NCI-H774 (cell line): ENCODE measurements at regions not wholly inside any gene's neighbourhood (a gene's known extent, or its start where the extent isn't known, plus 50 kb on each side); places are given as distances from the start of the nearest gene placed in this dataset.
"Not testable (repeated sequence)": the region's sequence is repeated elsewhere in the genome, so short reads cannot be mapped to it uniquely, and the experiment has no call there.

ENCODE experiments used
- DNase-seq: peaks from one replicate; lab custom pipeline; 2025; lab: John Stamatoyannopoulos, UW

- DNase-seq: no peak
These were observed 1611.2 kb downstream of the PCDH18 start for GRCh38 chr4:135921081-135921480.

GRCh38 chr4:135917011-135917410 is 1615.3 kb downstream of the PCDH18 start:
- DNase-seq: no peak

GRCh38 chr4:135900956-135901355 is 1631.3 kb downstream of the PCDH18 start:
- DNase-seq: no peak

GRCh38 chr4:135864304-135864703 is 1662.7 kb upstream of the PABPC4L start:
- DNase-seq: not testable (repeated sequence)

- no peak for DNase-seq
These were observed 1639.2 kb upstream of the PABPC4L start for GRCh38 chr4:135840781-135841180.

GRCh38 chr4:135839712-135840111 is 1638.1 kb upstream of the PABPC4L start:
- no peak for DNase-seq

GRCh38 chr4:135838889-135839288 is 1637.3 kb upstream of the PABPC4L start:
- no peak for DNase-seq

- DNase-seq: no peak
These were observed 1632.9 kb upstream of the PABPC4L start for GRCh38 chr4:135834471-135834870.

- no peak for DNase-seq
These were observed 1631.9 kb upstream of the PABPC4L start for GRCh38 chr4:135833529-135833928.

GRCh38 chr4:135824759-135825296 is 1623.2 kb upstream of the PABPC4L start:
- DNase-seq: no peak

GRCh38 chr4:135804785-135805184 is 1603.2 kb upstream of the PABPC4L start:
- no peak for DNase-seq

GRCh38 chr4:135777361-135777760 is 1575.8 kb upstream of the PABPC4L start:
- no peak for DNase-seq

GRCh38 chr4:135775909-135776308 is 1574.3 kb upstream of the PABPC4L start:
- DNase-seq: no peak

GRCh38 chr4:135770505-135770904 is 1568.9 kb upstream of the PABPC4L start:
- DNase-seq: no peak

GRCh38 chr4:135744928-135745327 is 1543.3 kb upstream of the PABPC4L start:
- DNase-seq: no peak

- no peak for DNase-seq
These were observed 1540.0 kb upstream of the PABPC4L start for GRCh38 chr4:135741583-135741982.

GRCh38 chr4:135739354-135739753 is 1537.8 kb upstream of the PABPC4L start:
- DNase-seq: no peak

- no peak for DNase-seq
These were observed 1533.9 kb upstream of the PABPC4L start for GRCh38 chr4:135735512-135735911.

- DNase-seq: no peak
These were observed 1530.9 kb upstream of the PABPC4L start for GRCh38 chr4:135732448-135732847.

- DNase-seq: no peak
These were observed 1530.1 kb upstream of the PABPC4L start for GRCh38 chr4:135731682-135732081.

- no peak for DNase-seq
These were observed 1522.8 kb upstream of the PABPC4L start for GRCh38 chr4:135724421-135724820.

- no peak for DNase-seq
These were observed 1516.4 kb upstream of the PABPC4L start for GRCh38 chr4:135718019-135718418.

GRCh38 chr4:135705343-135705742 is 1503.8 kb upstream of the PABPC4L start:
- DNase-seq: no peak

- no peak for DNase-seq
These were observed 1492.5 kb upstream of the PABPC4L start for GRCh38 chr4:135694066-135694465.

GRCh38 chr4:135684001-135684400 is 1482.4 kb upstream of the PABPC4L start:
- no peak for DNase-seq
